ENCODE measurements at regions not wholly inside any gene's neighbourhood (a gene's known extent, or its start where the extent isn't known, plus 50 kb on each side); places are given as distances from the start of the nearest gene placed in this dataset.

- no peak for TF ChIP-seq CTCF (IDR thresholded peaks at IDR 0.05)
- no peak for TF ChIP-seq POLR2A (IDR thresholded peaks at IDR 0.05)
Observed at GRCh38 chr22:33112580-33112979, 54.4 kb upstream of the SYN3 start.
